Upper lobe of left lung (tissue), 4 donors: ENCODE measurements at regions not wholly inside any gene's neighbourhood (a gene's known extent, or its start where the extent isn't known, plus 50 kb on each side); places are given as distances from the start of the nearest gene placed in this dataset.

Source experiments
- EP300 ChIP-seq, 4 donors: sonication (generic); formaldehyde crosslinking; IDR thresholded peaks; one replicate each; pipeline ENCODE4 v1.5.1; 2017; ENCODE audit warnings: antibody characterized with exemption in 4 of 4, control low read depth in 2 of 4
- POLR2A ChIP-seq, 4 donors: fragments of 450-650 bp; IDR thresholded peaks; one replicate each; pipeline ENCODE4 v1.5.1; 2016 to 2017; ENCODE audit warnings: antibody characterized with exemption in 4 of 4, mild to moderate bottlenecking in 2 of 4
- POLR2AphosphoS5 ChIP-seq, 2 donors: sonication (generic); formaldehyde crosslinking; IDR thresholded peaks; one replicate each; pipeline ENCODE4 v1.5.1; 2017; ENCODE audit warnings: antibody characterized with exemption in 2 of 2
- TF ChIP-seq, protein P1 (sequence below), 6 experiments: fragments of 450-650 bp in 4 of 6; fragments of 200-600 bp in 2 of 6; sonication (generic) in 2 of 6; IDR thresholded peaks; one replicate each; pipeline ENCODE4 v1.5.1; 2016 to 2019; ENCODE audit warnings: antibody characterized with exemption in 6 of 6

DNA sequence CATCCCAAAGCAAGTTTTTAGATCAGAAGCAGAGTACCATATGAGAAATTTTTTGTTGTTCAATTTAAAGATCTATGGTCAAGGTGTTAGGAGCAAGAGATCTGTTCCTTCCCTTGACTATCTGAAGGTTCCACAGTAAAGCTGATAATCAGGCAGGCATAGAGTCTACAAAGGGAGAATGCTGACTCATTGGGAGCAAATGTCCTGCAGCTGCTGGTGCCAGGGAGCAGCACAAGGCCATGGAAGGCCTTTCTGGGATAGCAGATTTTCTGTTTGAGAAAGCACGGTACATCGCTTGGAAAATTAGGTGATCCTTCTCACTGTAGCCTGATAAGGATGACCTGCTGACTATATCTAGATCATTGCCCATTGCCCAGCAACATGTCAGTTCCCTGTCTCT, 210.1 kb upstream of the C1orf87 start:
- TF ChIP-seq, protein P1, sequence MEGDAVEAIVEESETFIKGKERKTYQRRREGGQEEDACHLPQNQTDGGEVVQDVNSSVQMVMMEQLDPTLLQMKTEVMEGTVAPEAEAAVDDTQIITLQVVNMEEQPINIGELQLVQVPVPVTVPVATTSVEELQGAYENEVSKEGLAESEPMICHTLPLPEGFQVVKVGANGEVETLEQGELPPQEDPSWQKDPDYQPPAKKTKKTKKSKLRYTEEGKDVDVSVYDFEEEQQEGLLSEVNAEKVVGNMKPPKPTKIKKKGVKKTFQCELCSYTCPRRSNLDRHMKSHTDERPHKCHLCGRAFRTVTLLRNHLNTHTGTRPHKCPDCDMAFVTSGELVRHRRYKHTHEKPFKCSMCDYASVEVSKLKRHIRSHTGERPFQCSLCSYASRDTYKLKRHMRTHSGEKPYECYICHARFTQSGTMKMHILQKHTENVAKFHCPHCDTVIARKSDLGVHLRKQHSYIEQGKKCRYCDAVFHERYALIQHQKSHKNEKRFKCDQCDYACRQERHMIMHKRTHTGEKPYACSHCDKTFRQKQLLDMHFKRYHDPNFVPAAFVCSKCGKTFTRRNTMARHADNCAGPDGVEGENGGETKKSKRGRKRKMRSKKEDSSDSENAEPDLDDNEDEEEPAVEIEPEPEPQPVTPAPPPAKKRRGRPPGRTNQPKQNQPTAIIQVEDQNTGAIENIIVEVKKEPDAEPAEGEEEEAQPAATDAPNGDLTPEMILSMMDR (IDR thresholded peaks at IDR 0.05), result no peak
- TF ChIP-seq EP300 (IDR thresholded peaks at IDR 0.05) (no peak), POLR2A (IDR thresholded peaks at IDR 0.05) (no peak), POLR2AphosphoS5 (IDR thresholded peaks at IDR 0.05) (no peak)
